HL-60 (cell line): ENCODE measurements at regions not wholly inside any gene's neighbourhood (a gene's known extent, or its start where the extent isn't known, plus 50 kb on each side); places are given as distances from the start of the nearest gene placed in this dataset.

Experiments used
- DNase-seq, 2 experiments: peaks; one replicate each; pipeline ENCODE4 v3.0.0-alpha.2; 2010 to 2020; ENCODE audit warnings: low read depth in 1 of 2, low spot score in 1 of 2
- H3K27ac ChIP-seq: fragments of 250-450 bp; sonication (Bioruptor Pico); replicated peaks from 2 replicates; pipeline ENCODE4 v1.5.1; 2020; ENCODE audit warnings: mild to moderate bottlenecking, moderate library complexity
- H3K27me3 ChIP-seq: fragments of 250-450 bp; sonication (Bioruptor Pico); 2 replicates; pipeline ENCODE4 v1.5.1; 2021; ENCODE audit warnings: mild to moderate bottlenecking, moderate library complexity; ENCODE audit not compliant: insufficient read depth, poor library complexity, severe bottlenecking
- H3K4me3 ChIP-seq: replicated peaks from 2 replicates; pipeline ENCODE4 v1.5.1; 2011; ENCODE audit warnings: mild to moderate bottlenecking, control low read depth, low read length; ENCODE audit not compliant: insufficient read depth
- CTCF ChIP-seq: IDR thresholded peaks from one replicate; pipeline ENCODE4 v1.5.1; 2011; ENCODE audit warnings: low read length, control low read depth, inconsistent platforms; ENCODE audit not compliant: insufficient read depth
- GABPA ChIP-seq: IDR thresholded peaks from 2 replicates; pipeline ENCODE4 v1.6.1; 2012; ENCODE audit warnings: low read depth
- POLR2AphosphoS5 ChIP-seq: IDR thresholded peaks from 2 replicates; pipeline ENCODE4 v1.6.1; 2012; ENCODE audit warnings: low read depth
- REST ChIP-seq: IDR thresholded peaks from 2 replicates; pipeline ENCODE4 v1.6.1; 2012; ENCODE audit warnings: low read depth; ENCODE audit not compliant: insufficient replicate concordance
- SPI1 ChIP-seq: IDR thresholded peaks from 2 replicates; pipeline ENCODE4 v1.6.1; 2012; ENCODE audit warnings: low read depth, mild to moderate bottlenecking, borderline replicate concordance

DNA sequence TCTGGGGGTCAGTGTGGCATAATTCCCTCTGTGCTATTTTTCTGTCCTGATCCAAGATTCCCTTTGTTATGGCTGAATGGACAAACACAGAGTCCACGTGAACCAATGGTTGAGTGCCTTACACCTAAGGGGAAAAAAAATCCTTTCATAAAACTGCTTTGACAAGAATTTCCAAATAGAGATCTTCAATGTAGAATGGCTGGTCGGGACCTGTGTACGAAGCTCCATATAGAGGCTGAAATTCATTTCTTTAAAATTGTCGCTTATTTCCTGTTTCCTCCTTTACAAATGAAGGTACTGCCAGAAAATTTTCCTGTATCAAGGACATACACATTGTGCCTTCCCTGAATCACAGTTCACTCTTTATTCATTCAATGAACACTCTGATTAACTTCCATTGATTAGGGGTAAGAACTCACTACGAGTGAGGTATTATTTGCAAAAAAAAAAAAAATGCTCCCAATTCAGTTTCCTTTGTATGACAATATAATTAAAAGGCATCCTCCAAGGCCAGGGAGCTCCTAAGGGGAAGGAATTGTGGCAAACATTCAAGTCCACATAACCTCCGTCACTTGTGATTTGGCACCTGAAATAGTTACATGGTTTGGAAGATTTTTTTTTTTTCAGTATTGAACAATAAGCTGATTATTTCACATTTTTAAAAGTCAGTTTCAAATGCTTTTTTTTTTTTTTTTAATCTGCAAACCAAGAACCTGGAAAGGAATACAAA, 293.8 kb downstream of the MEX3B start:
- H3K27me3 ChIP-seq, result peaks cover 8% of the 10 kb centered on the region
- TF ChIP-seq SPI1 (no peak), REST (no peak), GABPA (no peak), POLR2AphosphoS5 (no peak), CTCF (no peak)
- H3K27ac ChIP-seq, result no peak overlapping the region
- H3K4me3 ChIP-seq, result no peak overlapping the region
- DNase-seq, result no peak

DNA sequence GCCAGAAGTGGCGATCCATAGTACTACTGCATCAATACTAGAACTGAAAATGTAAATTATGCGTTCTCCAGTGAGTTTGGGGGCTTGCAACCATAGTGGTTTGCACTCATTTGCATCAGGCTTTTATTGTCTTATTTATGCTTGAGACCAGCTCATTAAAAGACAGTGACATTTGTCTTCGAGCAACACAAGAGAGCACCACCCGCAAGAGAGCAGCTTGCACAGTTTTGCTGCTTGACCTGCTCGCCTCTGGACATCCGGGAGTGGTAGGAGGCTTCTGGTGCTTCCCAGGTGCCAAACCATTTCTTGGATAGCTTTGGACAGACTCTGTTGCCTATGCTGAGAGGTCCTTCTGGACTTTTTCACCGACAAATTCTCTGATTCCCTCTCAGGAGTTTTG, 294.6 kb downstream of the MEX3B start:
- TF ChIP-seq SPI1 (no peak), CTCF (no peak), REST (no peak), POLR2AphosphoS5 (no peak), GABPA (no peak)
- H3K27me3 ChIP-seq, result peaks cover 8% of the 10 kb centered on the region
- no peak for DNase-seq

DNA sequence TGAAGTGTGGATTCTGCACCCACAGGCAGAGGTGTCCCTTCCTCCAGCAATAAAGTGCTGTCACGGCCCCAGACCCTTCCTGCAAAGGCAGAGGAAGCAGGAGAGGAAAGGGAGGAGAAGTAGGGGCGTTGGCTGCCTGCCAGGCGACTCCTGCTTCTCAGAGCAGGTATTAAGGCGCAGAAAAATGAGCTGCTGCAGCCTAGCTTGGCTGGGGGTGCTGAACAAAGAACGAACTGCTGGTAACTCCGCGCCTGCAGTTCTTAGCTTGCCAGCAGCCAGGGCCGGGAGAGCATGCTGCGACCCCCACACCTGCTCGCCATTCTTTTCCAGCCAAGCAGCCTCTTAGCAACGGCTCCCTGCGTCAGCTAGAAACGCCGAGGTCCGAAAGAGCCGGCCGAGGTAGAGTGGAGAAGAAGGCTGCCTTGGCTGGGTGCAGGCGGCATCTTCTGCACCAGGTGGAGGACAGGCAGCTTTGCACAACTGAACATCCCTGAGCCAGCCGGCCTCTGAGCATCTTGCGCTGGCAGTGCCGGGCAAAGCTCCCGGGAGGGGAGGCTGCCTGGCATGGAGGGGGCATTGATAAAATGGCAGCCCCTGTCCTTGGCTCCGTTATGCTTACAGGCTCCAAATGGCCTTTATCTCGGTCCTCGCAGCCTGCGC, 296.0 kb downstream of the MEX3B start:
- no peak for TF ChIP-seq REST
- TF ChIP-seq GABPA, result no peak
- no peak for TF ChIP-seq POLR2AphosphoS5
- no peak for TF ChIP-seq CTCF
- peaks cover 8% of the 10 kb centered on the region for H3K27me3 ChIP-seq
- no peak for DNase-seq
- no peak overlapping the region for H3K4me3 ChIP-seq
- H3K27ac ChIP-seq, result no peak overlapping the region

More for the DNA sequence above, 294.6 kb downstream of the MEX3B start:
- H3K27ac ChIP-seq, result no peak overlapping the region
- H3K4me3 ChIP-seq, result no peak overlapping the region
